Transverse colon (tissue), 3 donors: ENCODE measurements at regions not wholly inside any gene's neighbourhood (a gene's known extent, or its start where the extent isn't known, plus 50 kb on each side); places are given as distances from the start of the nearest gene placed in this dataset.

Experiments used
- POLR2A ChIP-seq: fragments of 450-650 bp; IDR thresholded peaks from one replicate; pipeline ENCODE4 v1.6.1; 2016; ENCODE audit warnings: antibody characterized with exemption, mild to moderate bottlenecking, moderate library complexity
- TF ChIP-seq, protein P1 (sequence below), 5 experiments: fragments of 200-600 bp in 3 of 5; fragments of 450-650 bp in 2 of 5; sonication (generic) in 3 of 5; IDR thresholded peaks; 1 replicate in 2 of 5; 2 replicates in 3 of 5; pipeline ENCODE4 v1.5.1; 2016 to 2017; ENCODE audit warnings: antibody characterized with exemption in 5 of 5, inconsistent platforms in 3 of 5, mild to moderate bottlenecking in 2 of 5, moderate library complexity in 1 of 5

- TF ChIP-seq, protein P1, sequence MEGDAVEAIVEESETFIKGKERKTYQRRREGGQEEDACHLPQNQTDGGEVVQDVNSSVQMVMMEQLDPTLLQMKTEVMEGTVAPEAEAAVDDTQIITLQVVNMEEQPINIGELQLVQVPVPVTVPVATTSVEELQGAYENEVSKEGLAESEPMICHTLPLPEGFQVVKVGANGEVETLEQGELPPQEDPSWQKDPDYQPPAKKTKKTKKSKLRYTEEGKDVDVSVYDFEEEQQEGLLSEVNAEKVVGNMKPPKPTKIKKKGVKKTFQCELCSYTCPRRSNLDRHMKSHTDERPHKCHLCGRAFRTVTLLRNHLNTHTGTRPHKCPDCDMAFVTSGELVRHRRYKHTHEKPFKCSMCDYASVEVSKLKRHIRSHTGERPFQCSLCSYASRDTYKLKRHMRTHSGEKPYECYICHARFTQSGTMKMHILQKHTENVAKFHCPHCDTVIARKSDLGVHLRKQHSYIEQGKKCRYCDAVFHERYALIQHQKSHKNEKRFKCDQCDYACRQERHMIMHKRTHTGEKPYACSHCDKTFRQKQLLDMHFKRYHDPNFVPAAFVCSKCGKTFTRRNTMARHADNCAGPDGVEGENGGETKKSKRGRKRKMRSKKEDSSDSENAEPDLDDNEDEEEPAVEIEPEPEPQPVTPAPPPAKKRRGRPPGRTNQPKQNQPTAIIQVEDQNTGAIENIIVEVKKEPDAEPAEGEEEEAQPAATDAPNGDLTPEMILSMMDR (IDR thresholded peaks at IDR 0.05): no peak
- TF ChIP-seq POLR2A: no peak
Measured at GRCh38 chr3:13221491-13222061, 148.3 kb upstream of the IQSEC1 start.
